Gastroesophageal sphincter (tissue), 4 donors: ENCODE measurements at regions not wholly inside any gene's neighbourhood (a gene's known extent, or its start where the extent isn't known, plus 50 kb on each side); places are given as distances from the start of the nearest gene placed in this dataset.
"Not testable (repeated sequence)": the region's sequence is repeated elsewhere in the genome, so short reads cannot be mapped to it uniquely, and the experiment has no call there.

ENCODE experiments used
- ATAC-seq: fragments of 150-250 bp; one replicate; pipeline ENCODE4 v1.9.1; 2016; ENCODE audit warnings: mild to moderate bottlenecking, moderate library complexity
- H3K27ac ChIP-seq, 4 donors: fragments of 200-600 bp; sonication (generic) in 3 of 4; 1 replicate in 3 of 4; 2 replicates in 1 of 4; pipeline ENCODE4 v1.5.1; 2016 to 2019
- H3K27me3 ChIP-seq: fragments of 200-600 bp; sonication (generic); one replicate; pipeline ENCODE4 v1.5.1; 2019
- H3K36me3 ChIP-seq, 2 donors: fragments of 200-600 bp; sonication (generic); one replicate each; pipeline ENCODE4 v1.5.1; 2019; ENCODE audit warnings: control low read depth in 1 of 2
- H3K4me1 ChIP-seq, 3 donors: fragments of 200-600 bp; sonication (generic); 1 replicate in 2 of 3; 2 replicates in 1 of 3; pipeline ENCODE4 v1.5.1; 2016 to 2019; ENCODE audit warnings: control low read depth in 2 of 3
- H3K4me3 ChIP-seq, 2 donors: fragments of 200-600 bp; sonication (generic); one replicate each; pipeline ENCODE4 v1.5.1; 2019; ENCODE audit warnings: mild to moderate bottlenecking in 1 of 2, moderate library complexity in 1 of 2
- H3K9me3 ChIP-seq, 3 donors: fragments of 200-600 bp; sonication (generic); one replicate each; pipeline ENCODE4 v1.5.1; 2017 to 2019; ENCODE audit warnings: control low read depth in 2 of 3
- CTCF ChIP-seq, 4 experiments: fragments of 200-600 bp in 2 of 4; fragments of 450-650 bp in 2 of 4; sonication (generic) in 1 of 4; IDR thresholded peaks; one replicate each; pipeline ENCODE4 v1.5.1; 2017 to 2019; ENCODE audit warnings: antibody characterized with exemption in 4 of 4, mild to moderate bottlenecking in 2 of 4, moderate library complexity in 2 of 4
- EP300 ChIP-seq: sonication (generic); formaldehyde crosslinking; IDR thresholded peaks from one replicate; pipeline ENCODE4 v1.6.1; 2017; ENCODE audit warnings: antibody characterized with exemption, mild to moderate bottlenecking
- POLR2A ChIP-seq, 2 donors: fragments of 450-650 bp; IDR thresholded peaks; one replicate each; pipeline ENCODE4 v1.6.1; 2017; ENCODE audit warnings: antibody characterized with exemption in 2 of 2, mild to moderate bottlenecking in 2 of 2, moderate library complexity in 1 of 2
- POLR2AphosphoS5 ChIP-seq: sonication (generic); formaldehyde crosslinking; IDR thresholded peaks from one replicate; pipeline ENCODE4 v1.6.1; 2017; ENCODE audit warnings: antibody characterized with exemption
- WGBS, 2 donors: methylation state at CpG; one replicate each; pipeline ENCODE4 v1.1.5; 2018; ENCODE audit warnings: low coverage in 1 of 2; 5-methylcytosine and 5-hydroxymethylcytosine counted together
- small RNA-seq, 4 donors: library from RNA; depleted of rRNA; stranded (forward); fragments of <200 nt; gene quantifications; one replicate each; pipeline ENCODE3, GENCODE V24; 2016

- Histone ChIP-seq H3K9me3 (peaks cover 0 to 21% (median 0%) of the 10 kb centered on the region in 3 donors), H3K27ac (no peak overlapping the region), H3K4me1 (no peaks in the 10 kb centered on the region), H3K36me3 (no peaks in the 10 kb centered on the region), H3K4me3 (no peak overlapping the region), H3K27me3 (no peaks in the 10 kb centered on the region)
- no peak for TF ChIP-seq POLR2A (IDR thresholded peaks at IDR 0.05)
- no peak for TF ChIP-seq CTCF (IDR thresholded peaks at IDR 0.05)
- no peak for TF ChIP-seq EP300
- ATAC-seq = no peak
- WGBS, 2 donors = 86 to 92% methylated on average over 2 of the region's 2 CpGs
These were observed 54.2 kb upstream of the GRID2 start for GRCh38 chr4:92249541-92249940.

GRCh38 chr4:92251711-92252110 is 52.1 kb upstream of the GRID2 start:
- H3K4me3 ChIP-seq = no peak overlapping the region
- no peaks in the 10 kb centered on the region for H3K36me3 ChIP-seq
- 80 to 100% methylated on average over 1 of the region's 1 CpG for WGBS, 2 donors
- H3K27me3 ChIP-seq = no peaks in the 10 kb centered on the region
- H3K4me1 ChIP-seq = no peaks in the 10 kb centered on the region
- H3K27ac ChIP-seq = no peak overlapping the region
- ATAC-seq = no peak
- TF ChIP-seq POLR2A (IDR thresholded peaks at IDR 0.05) (no peak), POLR2AphosphoS5 (no peak), CTCF (IDR thresholded peaks at IDR 0.05) (no peak), EP300 (no peak)
- peaks cover 0 to 37% (median 0%) of the 10 kb centered on the region in 3 donors for H3K9me3 ChIP-seq

DNA sequence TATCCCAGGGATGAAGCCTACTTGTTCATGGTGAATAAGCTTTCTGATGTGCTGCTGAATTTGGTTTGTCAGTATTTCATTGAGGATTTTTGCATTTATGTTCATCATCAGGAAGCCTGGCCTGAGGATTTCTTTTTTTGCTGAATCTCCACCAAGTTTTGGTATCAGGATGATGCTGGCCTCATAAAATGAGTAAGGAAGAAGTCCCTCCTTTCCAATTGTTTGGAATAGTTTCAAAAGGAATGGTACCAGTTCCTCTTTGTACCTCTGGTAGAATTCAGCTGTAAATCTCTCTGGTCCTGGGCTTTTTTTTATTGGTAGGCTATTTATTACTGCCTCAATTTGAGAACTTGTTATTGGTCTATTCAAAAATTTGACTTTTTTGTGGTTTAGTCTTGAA is 51.4 kb upstream of the GRID2 start:
- H3K36me3 ChIP-seq = not testable (repeated sequence)

GRCh38 chr4:92252846-92253245 is 50.9 kb upstream of the GRID2 start:
- Histone ChIP-seq H3K27me3 (no peaks in the 10 kb centered on the region), H3K9me3 (peaks cover 0 to 41% (median 0%) of the 10 kb centered on the region in 3 donors), H3K4me1 (no peaks in the 10 kb centered on the region), H3K36me3 (no peaks in the 10 kb centered on the region), H3K4me3 (no peak overlapping the region), H3K27ac (no peak overlapping the region)
- WGBS, 2 donors = 83 to 94% methylated on average over 3 of the region's 3 CpGs
- TF ChIP-seq CTCF (IDR thresholded peaks at IDR 0.05) (no peak), POLR2AphosphoS5 (no peak), POLR2A (IDR thresholded peaks at IDR 0.05) (no peak), EP300 (no peak)
- no peak for ATAC-seq

More for the DNA sequence above, 51.4 kb upstream of the GRID2 start:
- H3K4me3 ChIP-seq, H3K27me3 ChIP-seq, H3K4me1 ChIP-seq, H3K27ac ChIP-seq, ATAC-seq: not testable (repeated sequence)
- H3K9me3 ChIP-seq = peaks cover 0 to 41% (median 0%) of the 10 kb centered on the region in 3 donors

- WGBS, 2 donors = no CpG with 5 or more reads among the region's 1 CpG
- Histone ChIP-seq H3K27me3 (no peaks in the 10 kb centered on the region), H3K9me3 (peaks cover 0 to 41% (median 0%) of the 10 kb centered on the region in 3 donors), H3K4me1 (no peaks in the 10 kb centered on the region), H3K27ac (no peak overlapping the region), H3K36me3 (no peaks in the 10 kb centered on the region), H3K4me3 (no peak overlapping the region)
- no peak for ATAC-seq
- TF ChIP-seq POLR2A (IDR thresholded peaks at IDR 0.05) = no peak
- no peak for TF ChIP-seq EP300
- TF ChIP-seq POLR2AphosphoS5 = no peak
- TF ChIP-seq CTCF (IDR thresholded peaks at IDR 0.05) = no peak
These were observed 50.2 kb upstream of the GRID2 start for GRCh38 chr4:92253550-92253949.

Small RNA genes lying in the stretch of these regions (small RNA-seq; reads per million reads assigned to genes)
- 0 reads per million in 4 donors for gene KRT19P6
